K562 (cell line): ENCODE measurements at regions not wholly inside any gene's neighbourhood (a gene's known extent, or its start where the extent isn't known, plus 50 kb on each side); places are given as distances from the start of the nearest gene placed in this dataset.

Source experiments
- CEBPB ChIP-seq: fragments of 450-650 bp; IDR thresholded peaks from 2 replicates; pipeline ENCODE4 v1.6.1; 2016; ENCODE audit warnings: missing genetic modification characterization, missing compliant biosample characterization
- DNMT1 ChIP-seq: fragments of 450-650 bp; IDR thresholded peaks from 2 replicates; pipeline ENCODE4 v1.6.1; 2016; ENCODE audit warnings: antibody characterized with exemption, mild to moderate bottlenecking
- GATAD2A ChIP-seq: fragments of 450-650 bp; IDR thresholded peaks from 2 replicates; pipeline ENCODE4 v1.6.1; 2017
- IRF2 ChIP-seq: sonication (generic); formaldehyde crosslinking; IDR thresholded peaks from 2 replicates; pipeline ENCODE4 v1.8.1; 2022; ENCODE audit warnings: mild to moderate bottlenecking, missing genetic modification reagents
- KAT8 ChIP-seq: fragments of 450-650 bp; IDR thresholded peaks from 2 replicates; pipeline ENCODE4 v1.6.1; 2016; ENCODE audit warnings: low read depth, mild to moderate bottlenecking
- LEF1 ChIP-seq: fragments of 450-650 bp; IDR thresholded peaks from 2 replicates; pipeline ENCODE4 v1.6.1; 2016; ENCODE audit warnings: mild to moderate bottlenecking
- NR1H2 ChIP-seq: sonication (generic); formaldehyde crosslinking; IDR thresholded peaks from 2 replicates; pipeline ENCODE4 v1.4.0; 2020; ENCODE audit warnings: mild to moderate bottlenecking, missing genetic modification reagents
- POLR2AphosphoS2 ChIP-seq: IDR thresholded peaks from 2 replicates; pipeline ENCODE4 v1.6.1; 2012; ENCODE audit warnings: low read length, improper control_type of control experiment
- RNF2 ChIP-seq: sonication (generic); IDR thresholded peaks from 2 replicates; pipeline ENCODE4 v1.6.1; 2016
- TCF7L2 ChIP-seq: fragments of 150-350 bp; IDR thresholded peaks from 2 replicates; pipeline ENCODE4 v1.6.1; 2016; ENCODE audit warnings: low read depth, mild to moderate bottlenecking, low read length, moderate library complexity
- TF ChIP-seq, protein P1 (sequence below): fragments of 450-650 bp; IDR thresholded peaks from 2 replicates; pipeline ENCODE4 v1.6.1; 2016; ENCODE audit warnings: antibody characterized with exemption
- TF ChIP-seq, protein P2 (sequence below): sonication (generic); formaldehyde crosslinking; IDR thresholded peaks from 2 replicates; pipeline ENCODE4 v1.8.0; 2022; ENCODE audit warnings: missing genetic modification reagents, mild to moderate bottlenecking, borderline replicate concordance
- TF ChIP-seq, protein P3 (sequence below), 2 experiments: IDR thresholded peaks in 1 of 2; conservative IDR thresholded peaks in 1 of 2; 2 replicates each; pipeline ENCODE4 v1.6.1; 2016; ENCODE audit warnings: low read depth in 2 of 2, mild to moderate bottlenecking in 1 of 2, missing compliant biosample characterization in 1 of 2, missing genetic modification characterization in 1 of 2, moderate library complexity in 1 of 2

DNA sequence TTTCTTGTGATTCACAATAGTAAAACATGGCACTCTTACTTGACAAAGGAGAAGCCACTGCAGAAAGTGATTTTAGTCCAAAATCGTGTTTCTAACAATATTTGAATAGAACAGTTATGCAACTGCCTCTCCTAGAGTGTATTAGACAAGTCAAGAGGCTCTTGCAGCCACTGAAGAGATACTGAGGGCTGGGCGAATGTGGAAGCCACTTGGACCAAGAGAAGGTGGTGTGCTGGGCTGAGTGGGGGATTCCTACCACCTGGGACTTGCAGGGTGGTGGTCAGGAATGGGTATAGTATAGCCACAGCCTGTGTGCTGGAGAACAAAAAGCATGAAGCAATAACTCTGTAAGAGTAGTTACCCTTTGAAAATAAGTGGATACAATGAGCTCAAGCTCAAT lies 223.8 kb upstream of the DNAJC19 start:
- no peak for TF ChIP-seq DNMT1
- TF ChIP-seq LEF1, result no peak
- no peak for TF ChIP-seq CEBPB (tag)
- TF ChIP-seq IRF2 (CRISPR knock-in tag), result no peak
- TF ChIP-seq GATAD2A, result no peak
- TF ChIP-seq NR1H2 (CRISPR knock-in tag), result no peak
- no peak for TF ChIP-seq TCF7L2
- TF ChIP-seq, protein P1, sequence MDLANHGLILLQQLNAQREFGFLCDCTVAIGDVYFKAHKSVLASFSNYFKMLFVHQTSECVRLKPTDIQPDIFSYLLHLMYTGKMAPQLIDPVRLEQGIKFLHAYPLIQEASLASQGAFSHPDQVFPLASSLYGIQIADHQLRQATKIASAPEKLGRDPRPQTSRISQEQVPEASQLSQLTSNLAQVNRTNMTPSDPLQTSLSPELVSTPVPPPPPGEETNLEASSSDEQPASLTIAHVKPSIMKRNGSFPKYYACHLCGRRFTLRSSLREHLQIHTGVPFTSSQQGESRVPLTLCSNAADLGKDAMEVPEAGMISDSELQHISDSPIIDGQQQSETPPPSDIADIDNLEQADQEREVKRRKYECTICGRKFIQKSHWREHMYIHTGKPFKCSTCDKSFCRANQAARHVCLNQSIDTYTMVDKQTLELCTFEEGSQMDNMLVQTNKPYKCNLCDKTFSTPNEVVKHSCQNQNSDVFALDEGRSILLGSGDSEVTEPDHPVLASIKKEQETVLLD, result no peak
- no peak for TF ChIP-seq KAT8
- no peak for TF ChIP-seq RNF2
- TF ChIP-seq, protein P2, sequence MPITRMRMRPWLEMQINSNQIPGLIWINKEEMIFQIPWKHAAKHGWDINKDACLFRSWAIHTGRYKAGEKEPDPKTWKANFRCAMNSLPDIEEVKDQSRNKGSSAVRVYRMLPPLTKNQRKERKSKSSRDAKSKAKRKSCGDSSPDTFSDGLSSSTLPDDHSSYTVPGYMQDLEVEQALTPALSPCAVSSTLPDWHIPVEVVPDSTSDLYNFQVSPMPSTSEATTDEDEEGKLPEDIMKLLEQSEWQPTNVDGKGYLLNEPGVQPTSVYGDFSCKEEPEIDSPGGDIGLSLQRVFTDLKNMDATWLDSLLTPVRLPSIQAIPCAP (CRISPR knock-in tag), result no peak
- TF ChIP-seq POLR2AphosphoS2, result no peak
- TF ChIP-seq, protein P3, sequence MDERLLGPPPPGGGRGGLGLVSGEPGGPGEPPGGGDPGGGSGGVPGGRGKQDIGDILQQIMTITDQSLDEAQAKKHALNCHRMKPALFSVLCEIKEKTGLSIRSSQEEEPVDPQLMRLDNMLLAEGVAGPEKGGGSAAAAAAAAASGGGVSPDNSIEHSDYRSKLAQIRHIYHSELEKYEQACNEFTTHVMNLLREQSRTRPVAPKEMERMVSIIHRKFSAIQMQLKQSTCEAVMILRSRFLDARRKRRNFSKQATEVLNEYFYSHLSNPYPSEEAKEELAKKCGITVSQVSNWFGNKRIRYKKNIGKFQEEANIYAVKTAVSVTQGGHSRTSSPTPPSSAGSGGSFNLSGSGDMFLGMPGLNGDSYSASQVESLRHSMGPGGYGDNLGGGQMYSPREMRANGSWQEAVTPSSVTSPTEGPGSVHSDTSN (CRISPR knock-in tag; IDR thresholded peaks at IDR 0.05; ENCODE audit: low read depth), result no peak
- TF ChIP-seq, protein P3 (tag; conservative IDR thresholded peaks at IDR 0.05; ENCODE audit: low read depth), result no peak
